ENCODE measurements at regions not wholly inside any gene's neighbourhood (a gene's known extent, or its start where the extent isn't known, plus 50 kb on each side); places are given as distances from the start of the nearest gene placed in this dataset.
A peak's percentile ranks its signal among the peaks of the same experiment; 100 is the strongest.

DNA sequence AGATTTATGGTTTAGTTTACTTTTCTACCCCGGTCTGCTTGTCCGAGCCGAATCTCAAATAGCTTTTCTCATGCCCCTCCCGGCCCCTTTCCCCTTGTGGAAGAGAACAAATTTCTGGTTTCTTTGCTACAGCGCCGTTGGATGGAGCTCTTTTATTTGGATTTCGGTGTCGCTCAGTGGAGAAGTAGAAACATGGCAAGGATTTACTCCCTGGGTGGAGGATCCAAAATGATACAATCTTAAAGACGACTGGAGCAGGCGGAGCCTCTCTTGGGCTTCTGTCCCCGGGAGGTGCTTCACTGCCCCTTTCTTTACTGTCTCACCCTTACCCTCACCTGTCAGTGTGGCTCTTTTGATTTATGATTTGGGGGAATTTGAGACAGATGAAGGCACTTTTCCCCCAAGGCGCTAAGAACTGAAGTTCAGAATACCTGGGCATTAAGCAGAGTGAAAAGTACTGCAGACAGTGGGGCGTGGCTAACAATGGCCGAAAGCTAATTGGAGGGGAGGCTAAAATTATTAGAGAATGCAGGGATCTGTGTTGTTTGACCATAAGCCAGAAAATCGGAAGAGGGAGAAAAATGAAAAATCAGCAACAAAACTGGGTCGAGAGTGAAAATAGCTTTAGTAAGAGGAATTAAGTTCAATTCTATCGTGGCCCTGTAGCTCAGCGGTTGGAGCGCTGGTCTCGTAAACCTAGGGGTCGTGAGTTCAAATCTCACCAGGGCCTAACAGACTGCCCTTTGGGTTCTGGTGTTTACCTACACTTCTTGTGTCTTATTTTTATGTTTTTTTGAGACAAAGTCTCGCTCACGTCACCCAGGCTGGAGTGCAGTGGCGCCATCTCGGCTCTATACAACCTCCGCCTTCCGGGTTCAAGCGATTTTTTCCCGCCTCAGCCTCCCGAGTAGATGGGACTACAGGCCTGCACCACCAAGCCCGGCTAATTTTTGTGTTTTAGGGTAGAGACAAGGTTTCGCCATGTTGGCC, 145.1 kb upstream of the ZNF184 start:
- Histone ChIP-seq H3K4me1 (no peaks in the 10 kb centered on the region), H3K36me3 (no peaks in the 10 kb centered on the region), H3K27ac (no peak overlapping the region), H3K4me3 (peak overlapping the region; percentile 26), H3K27me3 (ENCODE audit: low read depth) (peaks cover 79% of the 10 kb centered on the region), H3K9me3 (no peaks in the 10 kb centered on the region)
- ATAC-seq (no peak), DNase-seq (no peak)
- intact Hi-C loops (cut with DNase I), result no loop called here
- TF ChIP-seq, protein P1, sequence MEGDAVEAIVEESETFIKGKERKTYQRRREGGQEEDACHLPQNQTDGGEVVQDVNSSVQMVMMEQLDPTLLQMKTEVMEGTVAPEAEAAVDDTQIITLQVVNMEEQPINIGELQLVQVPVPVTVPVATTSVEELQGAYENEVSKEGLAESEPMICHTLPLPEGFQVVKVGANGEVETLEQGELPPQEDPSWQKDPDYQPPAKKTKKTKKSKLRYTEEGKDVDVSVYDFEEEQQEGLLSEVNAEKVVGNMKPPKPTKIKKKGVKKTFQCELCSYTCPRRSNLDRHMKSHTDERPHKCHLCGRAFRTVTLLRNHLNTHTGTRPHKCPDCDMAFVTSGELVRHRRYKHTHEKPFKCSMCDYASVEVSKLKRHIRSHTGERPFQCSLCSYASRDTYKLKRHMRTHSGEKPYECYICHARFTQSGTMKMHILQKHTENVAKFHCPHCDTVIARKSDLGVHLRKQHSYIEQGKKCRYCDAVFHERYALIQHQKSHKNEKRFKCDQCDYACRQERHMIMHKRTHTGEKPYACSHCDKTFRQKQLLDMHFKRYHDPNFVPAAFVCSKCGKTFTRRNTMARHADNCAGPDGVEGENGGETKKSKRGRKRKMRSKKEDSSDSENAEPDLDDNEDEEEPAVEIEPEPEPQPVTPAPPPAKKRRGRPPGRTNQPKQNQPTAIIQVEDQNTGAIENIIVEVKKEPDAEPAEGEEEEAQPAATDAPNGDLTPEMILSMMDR (IDR thresholded peaks at IDR 0.05), result no peak

DNA sequence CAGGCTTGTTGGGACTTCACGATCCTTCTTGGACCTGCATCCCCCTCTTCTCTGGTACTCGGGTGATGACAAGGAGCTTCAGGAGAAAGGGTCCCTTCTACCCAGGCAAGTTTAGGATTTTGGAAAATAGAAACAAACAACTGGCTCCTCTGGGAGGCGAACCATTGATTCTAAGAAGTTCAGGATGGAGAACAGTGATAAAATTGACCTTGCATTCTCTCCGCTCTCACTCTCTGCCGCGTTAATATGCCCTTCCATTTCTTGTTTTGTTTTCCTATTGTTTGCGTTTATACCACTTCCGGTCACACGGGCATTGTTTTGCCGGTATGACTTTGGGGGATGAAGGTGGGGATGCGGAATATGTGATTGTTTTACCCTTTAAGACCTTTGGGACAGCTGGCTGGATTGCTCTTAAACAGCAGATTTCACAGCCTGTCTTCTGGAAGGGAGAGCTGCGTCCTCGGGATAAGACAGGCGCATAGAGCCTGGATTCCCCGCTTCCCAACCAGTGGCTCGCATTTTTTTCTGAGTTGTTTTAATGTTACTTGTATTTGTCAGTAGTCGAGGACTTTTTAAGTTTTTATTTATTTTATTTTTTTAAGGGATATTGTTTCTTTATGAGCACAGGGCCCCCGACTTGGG, 144.3 kb upstream of the ZNF184 start:
- TF ChIP-seq, protein P1 (IDR thresholded peaks at IDR 0.05), result no peak
- no peak for ATAC-seq
- Histone ChIP-seq H3K27me3 (ENCODE audit: low read depth) (peaks cover 87% of the 10 kb centered on the region), H3K4me1 (no peaks in the 10 kb centered on the region), H3K36me3 (no peaks in the 10 kb centered on the region), H3K27ac (no peak overlapping the region), H3K9me3 (no peaks in the 10 kb centered on the region), H3K4me3 (peak overlapping the region; percentile 26)
- intact Hi-C loops (cut with DNase I), result no loop called here
- DNase-seq, result no peak

DNA sequence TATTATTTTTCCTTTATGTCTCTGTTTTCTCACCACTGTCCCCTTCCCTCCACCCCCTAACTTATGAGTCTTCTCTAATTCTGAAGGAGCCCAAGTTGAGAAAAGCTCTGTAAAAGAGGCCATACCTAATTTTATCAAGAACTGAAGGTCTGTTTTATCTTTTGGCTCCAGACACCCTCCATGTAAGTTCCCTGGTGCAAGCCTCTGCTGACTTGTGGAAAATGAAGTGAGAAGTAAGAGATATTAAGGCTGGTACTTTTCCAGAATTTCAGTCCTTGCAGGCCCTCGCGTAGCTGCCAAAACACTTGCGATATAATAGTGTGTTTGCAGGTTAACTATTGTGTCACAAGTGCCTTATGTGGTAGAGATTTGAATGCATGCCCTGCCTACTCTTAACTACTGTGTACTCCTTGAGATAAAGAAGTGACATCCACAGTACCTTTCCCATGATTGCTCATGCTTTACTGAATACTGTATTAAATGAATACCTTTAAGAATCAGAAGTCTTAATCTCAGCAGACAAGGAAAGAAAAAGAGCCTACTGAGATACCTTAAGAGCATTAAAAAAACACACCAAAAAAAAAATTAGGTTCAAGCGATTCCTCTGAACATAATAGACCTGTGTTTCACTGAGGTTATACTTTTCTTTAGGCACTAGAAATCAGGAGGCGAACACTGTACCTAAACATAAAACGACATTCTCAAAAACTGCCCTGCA, 143.6 kb upstream of the ZNF184 start:
- no peaks in the 10 kb centered on the region for H3K4me1 ChIP-seq
- H3K36me3 ChIP-seq, result no peaks in the 10 kb centered on the region
- H3K4me3 ChIP-seq, result no peak overlapping the region
- H3K9me3 ChIP-seq, result no peaks in the 10 kb centered on the region
- intact Hi-C loops (cut with DNase I), result no loop called here
- H3K27ac ChIP-seq, result no peak overlapping the region
- DNase-seq (no peak), ATAC-seq (no peak)
- peaks cover 87% of the 10 kb centered on the region for H3K27me3 ChIP-seq (ENCODE audit: low read depth)
- TF ChIP-seq, protein P1 (IDR thresholded peaks at IDR 0.05), result no peak

DNA sequence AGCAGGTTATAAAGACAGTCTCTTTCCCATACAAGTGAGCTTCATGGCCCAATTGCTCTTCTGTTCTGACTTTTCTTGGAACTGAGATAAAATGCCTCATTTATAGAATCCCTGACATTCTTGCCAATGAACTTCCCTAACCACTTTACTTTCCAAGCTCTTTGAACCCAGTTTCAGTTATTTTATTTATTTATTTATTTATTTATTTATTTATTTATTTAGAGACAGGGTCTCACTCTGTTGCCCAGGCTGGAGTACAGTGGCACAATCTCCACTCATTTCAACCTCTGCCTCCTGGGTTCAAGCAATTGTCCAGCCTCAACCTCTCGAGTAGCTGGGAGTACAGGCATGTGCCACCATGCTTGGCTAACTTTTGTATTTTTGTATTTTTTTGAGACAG, 138.5 kb upstream of the ZNF184 start:
- no peak overlapping the region for H3K4me3 ChIP-seq
- DNase-seq (no peak), ATAC-seq (no peak)
- H3K4me1 ChIP-seq, result no peaks in the 10 kb centered on the region
- H3K27me3 ChIP-seq (ENCODE audit: low read depth), result peaks cover 54% of the 10 kb centered on the region
- intact Hi-C loops (cut with DNase I), result no loop called here
- H3K36me3 ChIP-seq, result no peaks in the 10 kb centered on the region
- TF ChIP-seq, protein P1 (IDR thresholded peaks at IDR 0.05), result no peak
- no peak overlapping the region for H3K27ac ChIP-seq
- H3K9me3 ChIP-seq, result no peaks in the 10 kb centered on the region
